HG02885 (cell line): ENCODE measurements at regions not wholly inside any gene's neighbourhood (a gene's known extent, or its start where the extent isn't known, plus 50 kb on each side); places are given as distances from the start of the nearest gene placed in this dataset.

Experiments
- ATAC-seq: cut with Tn5 transposase; IDR thresholded peaks from one replicate; pipeline ENCODE4 v1.9.1; 2021; ENCODE audit warnings: mild to moderate bottlenecking; ENCODE audit not compliant: unreplicated experiment, poor library complexity

GRCh38 chr6:148068437-148069061 is 274.1 kb upstream of the SASH1 start:
- no peak for ATAC-seq

DNA sequence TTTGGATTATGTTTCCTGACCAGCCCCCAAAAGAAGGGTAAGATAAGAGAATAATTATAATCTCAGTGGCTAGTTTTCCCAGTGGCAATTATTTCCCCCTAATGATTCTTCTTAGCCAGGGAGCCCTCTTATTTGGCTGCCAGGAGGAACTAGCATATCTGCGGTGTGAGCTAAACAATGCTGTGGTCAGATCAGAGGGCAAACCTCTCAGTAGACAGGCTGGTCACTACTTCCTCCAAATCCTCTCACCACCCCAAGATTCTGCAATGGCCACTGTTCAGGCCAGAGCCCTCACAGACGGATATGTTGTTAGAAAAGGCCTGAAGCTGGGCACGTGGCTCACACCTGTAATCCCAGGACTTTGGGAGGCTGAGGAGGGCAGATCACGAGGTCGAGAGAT is 273.4 kb upstream of the SASH1 start:
- ATAC-seq = no peak

GRCh38 chr6:148074291-148074690 is 268.3 kb upstream of the SASH1 start:
- no peak for ATAC-seq

- ATAC-seq = peak; percentile 86
Observed at GRCh38 chr6:148074738-148075137, 267.9 kb upstream of the SASH1 start.

- ATAC-seq = no peak
Observed at GRCh38 chr6:148075352-148075751, 267.3 kb upstream of the SASH1 start.

DNA sequence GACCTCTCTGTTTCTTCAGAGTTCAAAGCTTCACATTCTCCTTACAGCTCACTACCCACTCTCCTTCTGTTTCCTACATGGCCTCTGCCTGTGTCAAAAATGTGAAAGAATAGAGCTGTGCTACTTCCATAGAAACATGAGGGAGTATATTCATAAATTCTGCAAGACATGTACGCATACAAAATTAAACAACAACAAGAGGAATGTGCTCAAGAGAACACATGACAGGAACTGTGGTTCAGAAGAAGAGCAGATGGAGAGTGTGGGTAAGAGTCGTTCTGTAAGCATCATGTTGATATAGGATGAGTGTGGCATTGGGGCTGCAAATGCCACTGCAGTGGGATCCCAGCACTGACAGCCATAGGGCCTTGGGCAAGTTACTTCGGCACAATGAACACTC is 266.6 kb upstream of the SASH1 start:
- no peak for ATAC-seq

DNA sequence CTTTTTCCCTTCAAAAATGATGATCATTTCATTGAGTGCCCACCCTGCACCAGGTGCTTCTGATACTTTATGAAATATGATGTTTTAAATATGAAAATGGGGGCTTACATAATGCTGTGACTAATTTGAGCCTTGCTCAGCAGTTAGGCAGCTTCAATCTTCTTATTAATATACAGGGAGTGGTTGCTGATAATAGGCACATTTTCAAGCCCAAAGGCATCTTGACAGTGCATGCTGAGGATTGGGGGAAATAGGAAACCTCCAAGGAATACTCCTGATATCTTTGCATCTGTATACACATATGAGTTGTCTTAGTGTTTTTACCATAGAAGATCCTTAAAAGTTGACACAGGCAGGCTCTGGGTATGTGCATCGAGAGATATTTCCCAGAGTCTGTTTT is 262.3 kb upstream of the SASH1 start:
- ATAC-seq = no peak

GRCh38 chr6:148081076-148081475 is 261.6 kb upstream of the SASH1 start:
- no peak for ATAC-seq

DNA sequence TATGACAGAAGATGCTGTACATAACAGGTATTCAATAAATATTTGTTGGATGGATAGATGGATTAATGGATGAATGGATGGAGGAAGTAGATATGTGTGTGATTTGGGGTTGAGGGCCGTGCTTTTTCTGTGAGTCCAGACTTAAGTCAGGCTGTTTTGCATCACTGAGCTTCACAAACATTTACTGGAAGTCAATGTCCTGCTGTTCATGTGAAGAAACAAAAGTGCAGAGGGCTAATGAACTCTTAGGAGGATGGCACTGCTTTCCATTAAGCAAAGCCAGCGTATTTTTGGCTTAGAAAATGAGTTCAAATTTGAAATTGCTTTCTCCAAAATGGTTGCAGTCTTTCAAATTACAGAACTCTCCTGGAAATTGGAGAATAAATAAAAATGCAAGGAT is 260.6 kb upstream of the SASH1 start:
- no peak for ATAC-seq

GRCh38 chr6:148082696-148083095 is 259.9 kb upstream of the SASH1 start:
- ATAC-seq = no peak

DNA sequence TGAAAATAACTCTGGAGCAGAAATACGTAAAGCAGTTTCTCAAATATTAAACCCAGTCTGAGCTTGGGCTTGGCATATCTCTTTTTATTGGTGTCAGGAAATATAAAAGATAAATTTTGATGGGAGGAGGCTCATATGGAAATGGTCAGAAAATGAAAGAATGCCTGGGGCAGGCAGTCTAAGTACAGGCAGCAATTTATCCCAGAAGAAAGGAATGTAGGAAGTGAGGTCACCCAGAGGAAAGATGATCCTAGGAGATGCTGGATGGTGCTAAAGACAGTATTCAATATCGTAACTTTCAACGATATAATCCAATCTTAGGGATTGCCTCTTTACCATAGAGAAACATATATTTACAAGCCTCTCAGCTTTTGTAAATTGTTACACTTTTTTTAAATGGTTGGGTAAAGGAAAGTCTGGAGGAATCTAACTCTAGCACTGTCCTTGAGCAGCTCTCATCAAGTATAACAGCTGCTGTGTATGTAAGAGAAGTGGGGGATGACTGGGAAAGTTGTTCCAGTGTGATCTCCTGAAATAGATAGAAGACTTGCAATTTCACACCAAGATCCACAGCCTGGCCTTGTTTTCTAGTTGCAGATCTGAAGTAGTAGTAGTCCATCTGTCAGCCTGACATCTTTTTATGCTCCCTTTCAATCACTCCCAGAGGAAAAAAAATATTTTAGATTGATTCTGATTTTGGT is 256.9 kb upstream of the SASH1 start:
- no peak for ATAC-seq

DNA sequence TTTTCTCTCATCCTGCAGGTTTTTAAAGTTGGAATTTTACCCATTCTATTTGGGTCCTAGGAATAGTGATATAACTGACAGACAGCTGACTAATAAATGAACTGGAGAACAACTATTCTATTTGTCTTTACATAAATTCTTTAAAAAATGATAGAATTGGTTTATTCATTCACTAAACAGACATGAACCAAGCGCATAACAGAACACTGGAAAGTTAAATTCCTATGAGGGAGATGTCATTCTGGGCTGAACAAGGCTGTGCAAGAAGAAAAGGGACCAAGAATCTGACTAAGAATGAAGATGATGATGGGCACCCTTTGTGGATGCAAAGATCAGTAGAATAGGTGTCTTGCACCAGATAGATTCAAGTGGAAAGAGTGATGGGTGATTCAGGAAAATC is 256.3 kb upstream of the SASH1 start:
- no peak for ATAC-seq

DNA sequence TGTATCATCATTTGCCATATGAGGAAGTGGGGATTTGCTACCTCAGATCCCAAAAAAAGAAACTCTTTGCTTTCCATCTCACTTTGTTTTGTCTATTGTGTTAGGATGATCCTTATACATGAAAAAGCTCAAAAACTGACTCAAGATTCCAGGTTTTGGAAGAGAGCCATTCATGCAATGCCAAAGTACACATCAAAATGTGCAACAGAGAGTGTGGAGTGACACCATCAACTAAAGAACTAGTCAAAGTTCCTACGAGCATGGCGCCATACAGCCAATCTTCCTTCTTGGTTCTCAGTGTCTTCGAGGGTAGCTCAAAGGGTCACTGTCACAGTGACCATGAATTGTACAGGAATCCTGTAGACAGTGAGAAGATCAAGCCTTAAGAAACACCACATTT is 255.8 kb upstream of the SASH1 start:
- no peak for ATAC-seq

GRCh38 chr6:148087659-148088058 is 255.0 kb upstream of the SASH1 start:
- no peak for ATAC-seq

DNA sequence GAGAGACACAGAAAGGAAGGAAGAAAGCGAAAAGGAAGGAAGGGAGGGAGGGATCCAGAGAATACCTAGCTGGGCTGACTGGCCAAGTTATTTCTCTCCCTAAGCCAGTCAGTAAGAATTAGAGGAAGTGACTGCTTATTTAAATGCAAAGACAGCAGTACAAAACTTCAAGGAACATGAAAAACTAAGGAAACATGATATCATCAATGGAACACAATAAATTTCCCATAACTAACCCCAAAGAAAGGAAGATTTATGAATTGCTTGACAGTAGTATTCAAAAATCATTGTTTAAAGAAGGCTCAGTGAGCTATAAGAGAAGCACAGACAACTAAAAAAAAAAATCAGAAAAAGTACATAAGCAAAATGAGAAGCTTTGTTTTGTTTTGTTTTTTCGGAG is 252.3 kb upstream of the SASH1 start:
- ATAC-seq = no peak

DNA sequence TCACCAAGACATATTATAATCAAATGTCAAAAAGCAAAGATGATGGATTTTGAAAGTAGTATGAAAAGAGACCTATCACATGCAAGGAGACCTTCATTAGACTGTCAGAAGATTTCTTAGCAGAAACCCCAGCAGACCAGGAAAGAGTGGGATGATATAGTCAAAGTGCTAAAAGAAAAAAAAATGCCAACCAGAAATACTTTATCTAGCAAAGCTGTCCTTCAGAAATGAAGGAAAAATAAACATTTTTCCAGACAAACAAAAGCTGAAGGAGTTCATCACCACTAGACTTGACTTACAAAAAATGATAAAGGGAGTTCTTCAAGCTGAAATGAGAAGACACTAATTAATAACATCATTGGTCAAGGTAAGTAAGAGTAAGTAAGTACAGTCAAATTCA is 251.2 kb upstream of the SASH1 start:
- ATAC-seq = no peak

- ATAC-seq = no peak
Observed at GRCh38 chr6:148103436-148103835, 239.2 kb upstream of the SASH1 start.

DNA sequence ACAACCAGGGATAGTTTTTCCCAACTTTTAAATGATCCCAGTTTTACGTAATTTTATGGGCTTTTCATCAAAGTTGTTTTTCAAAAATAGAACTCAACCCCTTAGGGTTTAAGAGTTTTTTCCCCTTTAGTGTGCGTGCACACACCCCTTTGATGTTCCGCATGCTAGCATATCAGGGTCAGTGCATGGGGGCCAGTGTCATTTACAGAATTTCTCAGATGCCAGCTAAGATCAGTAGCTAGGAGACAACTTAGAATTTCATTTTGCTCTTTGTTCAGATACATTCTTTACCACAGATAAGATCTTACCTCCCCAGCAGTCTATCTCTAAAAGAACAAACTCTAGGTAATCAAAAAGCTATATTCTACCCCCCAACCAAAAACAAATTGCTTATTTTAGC is 238.5 kb upstream of the SASH1 start:
- ATAC-seq = no peak

DNA sequence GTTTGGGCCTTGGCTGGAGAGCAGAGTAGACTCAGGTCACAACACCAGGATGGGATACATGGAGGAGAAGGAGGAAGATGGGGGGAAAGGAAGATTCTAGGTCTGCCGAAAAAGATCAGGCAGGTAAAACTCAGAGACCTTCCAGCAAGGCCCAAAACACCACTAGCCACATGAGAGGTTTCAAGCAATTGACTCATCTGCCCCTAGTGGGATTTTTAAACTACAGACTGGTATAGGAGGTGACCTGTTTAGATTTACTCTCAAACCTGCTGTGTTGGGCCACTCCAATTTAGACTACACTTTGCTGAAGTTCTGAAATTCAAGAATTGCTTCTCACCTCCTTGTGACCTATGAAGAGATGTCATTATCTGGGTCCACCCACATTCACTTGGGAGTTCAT is 236.9 kb upstream of the SASH1 start:
- no peak for ATAC-seq

DNA sequence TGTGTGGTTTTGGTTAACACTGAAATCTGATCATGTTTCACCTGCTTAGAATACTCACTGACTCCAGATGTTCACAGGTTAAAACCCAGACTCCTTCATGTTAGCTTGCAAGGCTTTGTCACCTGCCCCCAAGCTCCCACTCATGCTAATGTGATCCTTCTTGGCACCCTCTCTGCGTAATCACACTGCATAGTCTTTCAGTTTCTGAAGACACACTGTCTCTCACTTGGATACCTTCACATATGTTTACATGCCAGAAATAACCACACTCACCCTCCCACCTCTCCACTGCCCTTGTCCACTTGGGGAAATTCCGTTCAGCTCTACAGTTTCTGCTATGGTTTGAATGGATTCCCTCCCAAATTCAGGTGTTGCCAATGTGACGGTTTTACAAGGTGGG is 234.7 kb upstream of the SASH1 start:
- ATAC-seq = no peak

GRCh38 chr6:148109732-148110131 is 232.9 kb upstream of the SASH1 start:
- ATAC-seq = no peak

DNA sequence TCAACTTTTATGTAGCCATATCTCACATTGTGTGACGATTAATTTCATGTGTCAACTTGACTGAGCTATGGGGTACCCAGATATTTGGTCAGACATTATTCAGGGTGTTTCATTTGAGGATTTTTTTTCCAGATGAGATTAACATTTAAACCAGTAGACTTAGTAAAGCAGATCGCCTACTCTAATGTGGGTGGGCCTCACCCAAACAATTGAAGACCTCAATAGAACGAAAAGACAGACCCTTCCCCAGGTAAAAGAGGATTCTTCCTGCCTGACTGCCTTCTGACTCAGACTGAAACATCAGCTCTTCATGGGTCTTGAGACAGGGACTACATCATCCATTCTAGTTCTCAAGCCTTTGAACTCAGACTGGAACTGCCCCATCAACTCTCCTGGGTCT is 231.7 kb upstream of the SASH1 start:
- ATAC-seq = no peak
